ENCODE measurements at regions not wholly inside any gene's neighbourhood (a gene's known extent, or its start where the extent isn't known, plus 50 kb on each side); places are given as distances from the start of the nearest gene placed in this dataset.
A peak's percentile ranks its signal among the peaks of the same experiment; 100 is the strongest.
"Not testable (repeated sequence)": the region's sequence is repeated elsewhere in the genome, so short reads cannot be mapped to it uniquely, and the experiment has no call there.

DNA sequence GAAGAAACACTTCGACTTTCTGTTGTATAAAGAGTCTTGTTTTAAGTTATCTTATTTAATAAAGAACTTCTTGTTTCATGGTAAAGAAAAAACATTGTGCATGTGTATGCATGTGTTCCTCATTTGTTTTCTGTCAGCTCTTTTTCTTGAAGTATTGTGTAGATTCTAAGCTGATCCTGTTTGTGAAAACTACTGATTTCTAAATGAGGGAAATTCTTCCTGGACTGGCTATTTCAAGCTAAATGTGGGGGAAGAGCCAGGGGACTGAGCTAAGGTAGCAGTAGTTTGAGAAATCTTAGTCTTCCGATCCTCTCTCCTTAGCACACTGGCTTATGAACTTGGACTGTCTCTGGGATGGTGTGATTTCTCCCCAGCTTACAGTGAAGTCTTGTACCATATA is 56.4 kb upstream of the RBMS1 start:
- FAIRE-seq: no peak

DNA sequence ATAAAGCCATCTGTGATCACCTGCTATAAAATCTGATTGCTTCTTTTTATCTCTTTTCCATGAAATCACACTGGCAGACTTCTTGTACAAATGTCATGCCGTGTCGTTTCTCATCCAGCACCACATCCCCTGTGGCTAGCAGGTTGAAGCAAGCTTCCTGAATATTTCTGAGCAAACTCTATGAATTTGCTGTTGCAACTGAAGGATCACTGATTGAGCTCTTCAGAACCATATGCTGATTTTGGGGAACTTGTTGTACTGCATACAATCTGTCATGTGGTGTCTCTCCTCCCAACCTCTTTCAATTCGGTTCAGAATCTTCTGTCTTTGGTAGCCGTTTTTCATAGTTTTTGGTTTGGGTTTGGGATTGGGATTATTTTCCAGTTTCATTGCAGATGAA is 57.7 kb upstream of the RBMS1 start:
- no peak for FAIRE-seq

DNA sequence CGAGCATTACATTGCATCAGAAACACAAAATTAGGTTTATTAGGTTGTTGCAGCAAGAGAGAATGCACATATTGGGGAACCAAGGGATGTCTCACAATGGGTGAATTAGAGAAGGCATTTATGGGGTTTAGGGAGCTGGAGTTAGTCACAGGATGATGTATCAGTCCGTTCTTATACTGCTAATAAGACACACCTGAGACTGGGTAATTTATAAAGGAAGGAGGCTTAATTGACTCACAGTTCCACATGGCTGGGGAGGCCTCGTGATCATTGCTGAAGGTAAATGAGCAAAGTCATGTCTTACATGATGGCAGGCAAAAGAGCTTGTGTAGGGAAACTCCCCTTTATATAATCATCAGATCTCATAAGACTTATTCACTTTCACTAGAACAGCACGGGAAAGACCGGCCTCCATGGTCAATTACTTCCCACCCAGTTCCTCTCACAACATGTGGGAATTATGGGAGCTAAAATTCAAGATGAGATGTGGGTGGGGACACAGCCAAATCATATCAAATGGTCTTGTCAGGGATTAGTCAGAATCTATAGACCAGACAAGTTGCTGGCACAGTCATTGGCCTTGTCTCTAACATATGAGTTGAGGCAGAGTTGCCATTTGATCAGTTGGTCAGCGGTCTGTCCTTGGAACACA is 61.9 kb upstream of the RBMS1 start:
- no peak for FAIRE-seq

DNA sequence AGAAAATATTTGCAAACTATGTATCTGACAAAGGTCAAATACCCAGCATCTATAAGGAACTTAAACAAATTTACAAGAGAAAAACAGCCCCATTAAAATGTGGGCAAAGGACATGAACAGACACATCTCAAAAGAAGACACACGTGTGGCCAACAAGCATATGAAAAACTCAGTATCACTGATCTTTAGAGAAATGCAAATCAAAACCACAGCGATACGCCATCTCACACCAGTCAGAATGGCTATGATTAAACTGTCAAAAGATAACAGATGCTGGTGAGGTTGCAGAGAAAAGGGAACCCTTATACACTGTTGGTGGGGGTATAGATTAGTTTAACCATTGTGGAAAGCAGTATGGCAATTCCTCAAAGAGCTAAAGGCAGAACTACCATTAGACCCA is 64.3 kb upstream of the RBMS1 start:
- no peak for FAIRE-seq

DNA sequence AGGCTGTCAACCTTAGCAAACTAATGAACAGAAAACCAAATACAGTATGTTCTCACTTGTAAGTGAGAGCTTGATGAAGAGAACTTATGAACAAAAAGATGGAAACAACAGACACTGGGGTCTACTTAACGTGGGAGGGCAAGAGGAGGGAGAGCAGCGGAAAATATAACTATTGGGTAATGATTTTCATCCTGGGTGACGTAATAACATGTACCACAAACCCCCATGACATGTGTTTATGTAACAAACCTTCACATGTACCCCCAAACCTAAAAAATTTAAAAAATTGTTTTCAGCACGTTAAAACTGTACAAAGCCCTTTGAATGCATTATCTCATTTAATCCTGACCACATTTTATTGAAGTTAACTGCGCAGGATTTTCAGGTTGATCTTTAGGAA is 64.9 kb upstream of the RBMS1 start:
- no peak for FAIRE-seq

DNA sequence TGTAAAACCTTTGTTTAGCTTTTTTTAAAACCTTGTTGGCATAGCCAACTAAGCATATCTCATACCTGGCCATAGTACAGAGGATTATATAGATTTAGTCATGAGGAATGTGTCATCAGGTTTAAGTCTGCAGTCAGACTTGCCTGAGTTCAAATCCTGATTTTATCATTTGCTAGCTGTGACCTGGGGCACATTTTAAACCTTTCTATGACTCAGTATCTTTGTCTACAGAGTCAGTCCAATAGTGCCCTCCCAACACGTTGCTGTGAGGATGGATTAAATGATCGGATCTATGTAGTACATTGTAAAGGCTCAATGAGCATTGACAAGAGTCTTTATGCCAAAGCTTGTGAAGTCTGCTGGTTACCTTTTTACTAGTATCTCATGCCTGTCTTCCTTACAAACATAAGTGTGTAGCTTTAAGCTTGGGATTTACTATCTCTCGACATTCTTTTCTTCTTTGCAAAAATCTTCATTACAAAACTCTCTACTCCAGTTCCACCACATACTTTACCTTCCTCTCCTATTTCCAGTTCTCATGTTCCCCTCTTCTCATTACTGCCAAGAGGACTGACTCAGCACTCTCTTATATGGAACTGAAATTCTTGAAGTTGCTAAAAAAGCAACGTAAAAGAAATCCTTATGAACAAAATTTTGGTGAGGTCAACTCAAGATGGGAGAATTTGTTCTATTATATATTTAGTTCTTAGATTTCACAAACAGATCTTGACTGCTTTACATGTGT is 68.1 kb upstream of the RBMS1 start:
- FAIRE-seq: no peak

DNA sequence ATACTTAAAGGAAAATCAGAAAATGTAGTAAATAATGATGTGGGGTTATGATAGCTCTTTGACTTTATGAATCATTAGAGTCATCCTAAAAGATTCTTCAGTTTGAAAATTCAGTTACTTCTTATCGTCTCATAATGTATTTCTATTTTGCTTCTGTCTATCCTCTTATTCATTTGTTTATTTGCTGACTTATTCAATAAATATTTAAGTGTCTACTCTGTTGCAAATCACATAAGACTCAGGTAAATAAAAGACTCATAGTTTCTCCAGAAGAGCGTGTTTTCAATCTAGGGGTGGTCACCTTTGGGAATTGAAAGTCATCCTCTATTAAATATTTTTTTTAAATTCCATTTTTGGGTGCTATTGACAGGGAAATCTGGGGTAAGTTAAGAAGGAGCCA is 69.1 kb upstream of the RBMS1 start:
- FAIRE-seq: no peak

DNA sequence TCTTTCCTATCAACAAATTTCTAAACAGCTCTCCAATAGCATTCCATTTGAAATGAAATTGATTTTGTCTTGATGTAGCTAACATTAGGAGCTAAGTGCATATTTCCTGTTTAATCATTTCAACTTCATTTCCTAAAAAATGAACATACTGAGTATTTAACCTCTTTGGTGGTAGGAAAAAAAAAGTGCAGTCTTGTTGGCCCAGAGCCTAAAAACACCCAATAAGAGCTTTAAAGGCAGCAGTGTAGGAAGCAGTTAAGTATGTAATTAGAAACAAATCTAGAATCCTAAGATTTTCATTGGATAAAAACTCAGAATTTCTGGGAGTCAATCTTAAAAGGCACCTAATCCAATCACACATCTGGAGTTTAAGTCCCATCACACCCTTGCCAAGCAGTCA is 71.0 kb upstream of the RBMS1 start:
- no peak for FAIRE-seq

DNA sequence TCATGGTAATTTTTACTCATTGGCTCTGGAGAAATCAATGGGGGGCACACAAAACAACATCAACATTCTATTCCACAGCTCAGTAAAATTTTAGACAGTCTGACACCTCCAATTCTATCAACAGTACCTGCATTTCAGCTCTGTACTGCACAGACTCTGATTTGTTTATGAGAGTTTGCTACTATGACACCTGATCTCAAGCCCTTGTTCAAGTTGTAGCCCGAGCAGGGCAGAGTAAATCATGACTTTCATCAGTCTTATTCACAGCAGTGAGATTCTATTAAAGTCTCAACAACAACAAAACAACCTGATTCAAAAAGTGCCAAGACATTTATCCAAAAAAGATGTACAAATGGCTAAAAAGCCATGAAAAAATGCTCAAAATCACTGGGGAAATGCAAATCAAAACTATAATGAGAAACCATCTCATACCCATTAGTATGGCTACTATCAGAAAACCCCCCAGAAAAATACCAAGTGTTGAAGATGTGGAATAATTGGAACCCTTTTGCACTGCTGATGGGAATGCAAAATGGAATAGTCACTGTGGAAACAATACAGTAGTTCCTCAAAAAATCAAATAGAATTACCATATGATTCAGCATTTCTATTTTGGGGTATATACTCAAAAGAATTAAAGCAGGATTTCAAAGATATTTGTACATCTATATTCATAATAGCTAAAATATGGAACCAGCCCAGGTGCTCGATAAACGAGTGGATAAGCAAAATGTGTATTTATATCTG is 71.7 kb upstream of the RBMS1 start:
- no peak for FAIRE-seq

DNA sequence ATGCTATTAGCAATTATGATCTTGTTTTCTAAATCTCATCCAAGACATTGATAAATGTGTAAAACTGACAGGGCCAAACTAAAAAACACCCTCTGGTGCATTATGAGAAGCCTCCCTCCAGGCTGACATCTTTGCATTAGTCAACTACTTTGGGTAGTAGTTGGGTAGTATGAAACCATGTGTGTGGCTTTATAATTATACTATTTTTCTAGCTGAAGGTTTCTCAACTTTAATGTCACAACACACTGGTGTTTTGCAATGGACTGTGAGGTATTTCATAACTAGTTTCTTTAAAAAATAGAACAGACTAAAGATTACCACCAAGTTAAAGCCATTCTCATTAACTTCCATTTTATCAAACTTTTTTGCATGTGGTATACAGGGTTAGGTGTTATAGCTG is 73.1 kb upstream of the RBMS1 start:
- no peak for FAIRE-seq

DNA sequence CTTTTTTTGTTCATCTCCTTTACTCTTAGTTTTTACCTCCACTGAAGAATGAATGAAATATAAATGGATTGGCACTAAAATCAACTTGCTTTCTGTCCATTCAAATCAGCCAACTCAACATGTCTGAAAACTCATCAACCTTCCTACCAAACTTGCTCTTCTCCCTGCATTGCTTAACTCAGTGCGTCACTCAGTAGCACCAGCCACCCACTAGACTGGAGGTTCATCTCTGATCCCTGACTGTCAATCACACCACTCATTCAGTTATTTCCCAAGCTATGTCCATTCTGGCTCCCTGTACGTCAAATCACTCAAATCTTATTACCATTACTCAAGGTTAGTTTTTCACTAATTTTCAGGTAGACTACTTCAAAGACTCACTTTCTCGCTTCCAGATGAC is 75.2 kb upstream of the RBMS1 start:
- no peak for FAIRE-seq

DNA sequence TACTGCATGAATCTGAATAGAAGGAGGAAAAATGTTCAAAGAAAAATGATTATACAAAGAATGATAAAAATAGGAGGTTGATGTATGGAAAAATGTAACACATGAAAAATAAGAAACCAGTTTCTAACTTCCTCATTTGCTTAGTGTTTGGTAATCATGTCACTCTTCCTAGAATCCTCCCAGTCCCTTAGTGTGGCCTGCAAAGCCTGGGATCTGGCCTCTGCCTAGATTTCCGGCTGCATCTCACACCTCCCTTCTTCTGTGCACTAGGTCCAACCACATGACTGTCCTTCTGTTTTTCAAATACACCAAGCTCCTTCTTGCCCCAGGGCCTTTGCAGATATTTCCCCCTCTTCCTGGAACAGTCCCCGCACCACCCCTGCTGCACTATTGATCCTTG is 76.8 kb upstream of the RBMS1 start:
- no peak for FAIRE-seq

DNA sequence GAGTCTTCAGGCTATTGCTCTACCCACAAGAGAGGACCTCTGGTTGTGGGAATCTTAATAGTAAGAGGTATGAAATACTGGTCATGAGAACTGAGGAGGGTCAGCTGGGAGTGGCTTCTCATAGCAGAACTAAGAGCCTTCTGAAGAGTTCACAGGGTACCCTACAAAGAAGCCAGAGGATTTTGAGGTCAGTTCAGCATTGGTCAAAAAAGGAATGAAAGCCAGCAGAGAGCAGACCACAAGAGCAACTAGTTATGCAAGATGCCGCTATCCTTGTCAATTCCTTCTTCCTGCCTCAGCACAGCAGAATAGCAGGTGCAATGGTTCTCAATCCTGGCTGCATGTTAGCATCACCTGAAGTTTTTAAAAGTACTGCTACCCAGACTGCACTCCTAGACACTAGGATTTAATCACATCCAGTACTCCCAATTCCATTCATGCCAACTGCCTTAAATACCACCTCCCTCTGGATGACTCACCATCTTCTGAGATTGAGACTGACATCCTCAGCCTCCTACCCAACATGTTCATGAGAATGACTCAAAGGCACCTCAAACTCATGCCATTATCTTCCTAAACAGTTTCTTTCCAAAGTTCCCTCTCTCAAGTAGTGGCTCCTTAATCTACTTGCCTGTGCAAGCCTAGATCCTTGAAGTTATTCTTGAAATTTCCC is 81.0 kb upstream of the RBMS1 start:
- no peak for FAIRE-seq

DNA sequence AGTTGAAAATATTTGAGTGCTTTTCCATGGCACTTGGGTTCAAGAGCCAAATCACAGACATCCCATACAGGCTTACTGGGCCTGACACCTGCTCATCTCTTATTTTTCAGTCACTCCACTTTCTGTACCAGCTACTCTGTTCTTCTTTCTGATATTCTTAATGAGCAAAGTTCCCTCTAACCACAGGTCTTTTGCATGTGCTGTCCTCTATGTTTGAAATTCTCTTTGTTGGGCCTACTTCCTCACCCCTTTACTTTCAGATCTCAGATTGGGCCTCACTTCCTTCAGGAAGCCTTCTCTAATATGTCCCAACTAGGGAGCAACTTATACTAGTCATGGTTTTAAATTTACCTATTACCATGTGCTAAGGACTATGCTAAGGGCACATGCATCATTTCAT is 81.8 kb upstream of the RBMS1 start:
- FAIRE-seq: no peak

DNA sequence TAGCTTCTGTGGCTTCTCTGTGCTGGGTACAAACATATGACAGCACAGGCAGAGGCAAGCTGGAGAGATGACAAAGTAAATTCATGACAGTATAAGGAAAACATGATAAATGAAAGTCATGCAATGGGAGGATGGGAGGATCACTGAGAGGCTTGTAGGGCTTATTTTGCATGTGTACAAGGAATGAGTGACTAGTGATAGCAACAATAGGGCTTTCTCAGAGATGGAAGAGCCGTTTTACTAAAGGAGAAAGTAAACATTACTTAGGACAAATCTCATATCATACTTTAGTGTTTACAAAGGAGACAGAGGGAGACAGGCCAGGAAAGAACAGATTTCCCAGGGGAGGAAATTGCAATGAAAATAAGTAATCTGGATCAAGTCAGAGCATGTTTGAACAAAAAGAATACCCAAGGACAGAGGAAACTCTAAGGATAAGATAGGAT is 82.5 kb upstream of the RBMS1 start:
- FAIRE-seq: no peak

DNA sequence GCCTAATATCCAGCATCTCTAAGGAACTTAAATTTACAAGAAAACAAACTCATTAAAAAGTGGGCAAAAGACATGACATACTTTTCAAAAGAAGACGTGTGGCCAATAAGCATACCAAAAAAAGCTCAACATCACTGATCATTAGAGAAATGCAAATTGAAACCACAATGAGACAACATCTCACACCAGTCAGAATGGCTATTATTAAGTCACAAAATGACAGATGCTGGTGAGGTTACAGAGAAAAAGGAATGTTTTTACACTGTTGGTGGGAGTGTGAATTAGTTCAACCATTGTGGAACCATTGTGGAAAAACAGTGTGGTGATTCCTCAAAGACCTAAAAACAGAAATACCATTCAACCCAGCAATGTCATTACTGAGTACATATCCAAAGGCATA is 83.5 kb upstream of the RBMS1 start:
- FAIRE-seq: not testable (repeated sequence)

DNA sequence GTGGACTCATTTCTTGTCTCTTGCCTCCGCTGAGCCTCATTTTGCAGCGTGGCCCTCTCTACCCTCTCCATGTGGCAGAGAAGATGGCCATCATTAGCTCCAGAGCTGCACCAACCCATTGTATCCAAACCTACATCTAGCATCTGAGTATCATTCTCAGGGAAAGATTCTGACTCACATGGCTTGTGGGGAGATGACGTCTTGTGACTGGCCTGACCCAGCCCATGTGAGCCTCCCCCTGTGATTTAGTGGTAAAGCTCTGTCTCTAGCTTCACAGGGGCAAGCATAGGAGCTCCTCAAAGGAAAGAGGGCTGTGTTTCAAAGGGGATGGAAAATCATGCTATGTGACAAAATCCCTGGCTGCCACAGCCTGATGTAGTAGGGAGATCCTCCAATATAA is 87.4 kb upstream of the RBMS1 start:
- FAIRE-seq: no peak

DNA sequence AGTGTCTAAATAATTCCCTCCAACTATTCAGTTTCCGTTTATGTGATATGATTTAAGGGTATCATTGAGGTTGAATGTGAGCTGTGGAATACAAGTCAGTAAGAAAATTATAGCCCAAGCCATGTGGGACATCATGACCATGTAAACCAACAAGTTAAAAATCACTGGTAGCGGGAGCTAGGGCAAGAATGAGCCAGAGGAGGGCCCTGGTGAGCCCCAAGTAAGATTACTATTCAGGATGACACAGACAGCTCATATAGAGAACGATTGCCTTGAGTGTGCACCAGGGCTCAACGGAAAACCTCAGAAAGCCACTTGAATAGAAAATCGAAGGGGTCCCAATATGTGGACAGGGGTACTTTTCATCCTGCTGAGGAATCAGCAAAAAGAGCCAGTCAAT is 87.8 kb upstream of the RBMS1 start:
- FAIRE-seq: no peak

DNA sequence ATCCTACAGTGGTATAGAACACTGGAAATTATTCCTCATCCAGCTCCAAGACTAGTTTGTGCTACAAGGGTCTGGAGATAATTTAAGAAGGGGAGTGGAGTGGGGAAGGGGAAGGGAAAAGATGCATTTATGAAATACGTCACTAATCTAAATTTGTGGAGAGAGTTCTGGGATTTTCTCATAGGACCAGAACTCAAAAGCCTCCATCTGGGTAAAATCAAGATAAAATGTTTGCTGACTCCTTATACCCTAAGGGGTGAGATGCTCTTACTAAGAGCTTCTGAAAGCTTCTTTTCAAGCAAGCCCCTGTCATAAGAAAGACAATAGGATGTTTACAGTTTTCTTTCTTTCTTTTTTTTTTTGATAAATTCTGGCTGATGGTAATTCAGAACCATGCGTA is 88.5 kb upstream of the RBMS1 start:
- FAIRE-seq: no peak

DNA sequence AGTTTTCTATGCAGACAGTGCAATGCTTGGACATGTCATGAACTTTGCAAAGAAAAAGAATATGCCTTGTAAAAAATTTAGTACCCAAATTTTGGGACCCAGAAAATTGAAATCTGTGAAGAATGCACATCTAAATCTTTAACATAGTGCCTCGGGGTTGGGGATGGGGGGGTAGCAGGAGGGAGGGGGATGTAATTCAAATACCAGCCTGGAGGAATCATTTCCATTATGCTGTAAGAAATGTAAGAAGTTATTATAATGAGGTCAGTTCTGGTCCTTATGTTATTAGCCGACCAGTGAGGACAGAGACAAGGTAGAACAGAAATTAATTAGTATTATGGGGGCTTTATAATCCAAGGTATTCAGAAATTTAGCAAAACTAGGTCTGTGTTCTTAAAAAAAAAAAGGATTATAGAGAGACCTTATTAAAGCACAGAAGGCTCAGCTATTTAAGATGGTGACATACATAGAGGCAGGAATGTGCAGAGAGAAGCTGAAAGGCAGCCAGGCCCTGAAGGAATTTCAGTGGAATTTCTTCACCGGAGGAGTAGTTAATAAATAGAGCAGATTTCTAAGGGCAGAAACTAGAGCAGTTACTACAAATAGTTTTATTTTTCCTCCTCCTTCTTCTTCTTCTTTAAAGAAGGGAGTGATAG is 89.0 kb upstream of the RBMS1 start:
- FAIRE-seq: peak; percentile 91

DNA sequence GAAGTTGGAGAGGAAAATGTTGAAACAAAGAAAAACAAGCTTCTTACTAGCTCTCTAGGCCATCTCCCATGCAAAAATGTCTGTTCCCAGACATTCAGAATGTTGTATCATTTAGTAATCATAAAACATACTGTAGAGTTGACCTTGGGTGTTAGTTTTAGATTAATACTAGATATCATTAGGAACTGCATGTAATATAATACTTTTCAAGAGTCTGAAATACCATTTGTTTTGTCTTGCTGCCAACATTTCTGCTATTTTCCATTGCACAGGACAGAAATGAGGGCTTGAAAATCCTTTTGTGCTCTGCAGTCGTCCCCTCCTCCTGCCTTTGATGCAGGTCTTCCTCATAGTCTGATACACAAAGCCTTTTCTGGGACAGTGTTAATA is 89.5 kb upstream of the RBMS1 start:
- no peak for FAIRE-seq

DNA sequence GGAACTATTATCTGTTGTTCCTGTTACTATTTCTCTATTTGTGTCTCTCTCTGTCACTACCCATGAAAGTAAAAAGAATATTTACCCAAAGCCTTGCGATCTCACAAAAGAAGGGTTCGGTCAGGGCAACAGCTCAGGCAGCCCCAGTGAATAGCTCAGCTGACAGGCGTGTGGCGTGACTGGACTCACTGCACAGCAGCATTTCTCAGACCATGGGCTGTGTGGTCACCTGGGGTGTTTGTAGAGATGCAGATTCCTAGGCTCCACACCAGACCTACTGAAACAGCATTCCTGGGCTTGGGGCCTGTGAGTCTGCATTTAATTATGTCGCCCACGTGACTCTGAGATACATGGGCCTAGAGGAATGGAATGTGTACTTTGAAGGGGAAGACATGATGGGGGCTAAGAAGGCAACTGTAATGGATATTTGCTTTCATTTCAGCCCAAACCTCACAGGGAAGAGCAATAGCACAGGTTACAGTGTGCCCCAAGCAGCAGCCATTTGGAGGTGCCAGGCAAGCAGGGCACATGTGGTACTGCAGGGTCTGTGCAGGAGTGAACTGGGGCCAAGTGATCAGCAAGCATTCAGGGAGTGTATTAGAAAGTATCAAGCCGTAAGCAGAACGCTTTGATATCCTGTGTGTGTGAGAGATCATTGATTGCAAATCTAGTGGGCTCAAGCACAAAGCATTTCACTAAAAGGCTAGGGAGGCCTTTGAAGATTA is 90.4 kb upstream of the RBMS1 start:
- FAIRE-seq: no peak
